ENCODE measurements at regions not wholly inside any gene's neighbourhood (a gene's known extent, or its start where the extent isn't known, plus 50 kb on each side); places are given as distances from the start of the nearest gene placed in this dataset.

- no peak for DNase-seq
Observed at GRCh38 chr12:93944911-93945310, 203.5 kb upstream of the PLXNC1 start.

DNA sequence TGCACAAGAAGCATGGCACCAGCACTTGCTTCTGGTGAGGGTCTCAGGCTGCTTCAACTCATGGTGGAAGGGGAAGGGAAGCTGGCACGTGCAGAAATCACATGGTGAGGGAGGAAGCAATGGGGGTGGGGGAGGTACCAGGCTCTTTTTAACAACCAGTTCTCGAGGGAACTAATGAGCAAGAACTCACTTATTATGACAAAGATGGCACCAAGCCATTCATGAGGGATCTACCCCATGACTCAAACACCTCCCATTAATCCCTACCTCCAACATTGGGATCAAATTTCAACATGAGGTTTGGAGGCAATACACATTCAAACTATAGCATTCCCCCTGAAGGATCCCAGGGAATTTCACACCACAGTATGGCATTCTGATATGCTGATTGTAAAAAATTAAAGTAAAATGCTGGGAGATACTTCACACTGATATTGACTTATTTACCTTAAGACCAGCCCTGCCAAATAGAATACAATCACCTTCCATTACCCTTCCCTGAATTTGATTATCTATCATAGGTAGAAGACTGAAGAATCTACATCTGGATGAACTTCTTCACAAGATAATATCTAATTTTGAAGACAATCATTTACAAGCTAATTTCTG lies 201.7 kb upstream of the PLXNC1 start:
- DNase-seq: no peak

- DNase-seq: no peak
Observed at GRCh38 chr12:93947486-93947885, 200.9 kb upstream of the PLXNC1 start.

DNA sequence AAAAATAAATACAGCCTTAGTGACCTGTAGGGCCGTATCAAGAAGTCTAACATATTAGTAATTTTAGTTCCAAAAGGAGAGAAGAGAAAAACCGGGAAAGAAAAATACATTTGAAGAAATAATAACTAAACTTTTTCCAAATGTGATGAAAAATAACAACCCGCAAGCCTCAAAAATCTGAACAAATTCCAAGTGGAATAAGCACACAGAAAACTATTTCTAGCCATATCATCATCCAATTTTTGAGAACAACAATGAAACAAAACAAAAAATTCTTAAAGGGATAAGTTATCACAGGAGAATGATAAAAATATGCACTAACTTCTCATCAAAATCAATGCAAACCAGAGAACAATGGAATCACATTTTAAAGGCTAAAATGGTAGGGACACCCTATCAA lies 198.1 kb upstream of the PLXNC1 start:
- DNase-seq: no peak

DNA sequence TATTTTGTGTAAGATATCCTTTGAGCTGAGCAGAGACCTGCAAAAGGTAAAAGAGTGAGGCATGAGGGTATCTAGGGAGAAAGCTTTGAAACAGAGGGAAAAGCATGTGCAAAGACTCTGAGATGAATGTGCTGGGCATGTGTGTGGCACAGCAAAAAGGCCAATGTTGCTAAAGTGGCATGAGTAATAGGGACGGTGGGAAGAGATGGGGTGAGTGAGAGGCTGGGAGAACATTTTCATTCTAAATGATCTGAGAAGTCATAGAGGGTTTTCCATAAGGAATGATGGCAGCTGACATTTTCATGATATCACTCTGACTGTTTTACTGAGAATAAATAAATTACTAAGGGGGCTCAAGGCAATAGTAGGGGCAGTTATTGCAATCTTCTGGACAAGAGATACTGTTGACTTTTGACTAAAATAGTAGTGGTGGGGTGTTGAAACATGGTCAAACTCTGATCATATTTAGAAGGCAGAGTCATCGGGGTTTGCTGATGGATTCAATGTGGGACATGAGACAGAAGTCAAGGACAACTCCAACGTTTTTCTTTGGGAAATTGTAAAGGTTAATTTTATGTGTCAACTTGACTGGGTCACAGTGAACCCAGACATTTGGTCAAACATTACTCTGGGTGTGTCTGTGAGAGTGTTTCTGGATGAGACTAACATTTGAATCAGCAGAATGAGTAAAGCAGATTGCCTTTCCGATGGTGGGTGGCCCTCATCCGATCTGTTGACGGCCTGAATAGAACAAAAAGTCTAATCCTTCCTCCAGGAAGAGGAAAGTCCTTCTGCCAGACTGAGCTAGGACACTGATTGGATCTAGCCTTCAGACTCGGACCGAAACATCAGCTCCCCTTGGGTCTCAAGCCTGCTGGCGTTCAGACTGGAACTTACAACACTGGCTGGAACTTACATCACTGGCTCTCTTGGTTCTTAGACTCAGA lies 193.9 kb upstream of the PLXNC1 start:
- DNase-seq: no peak

DNA sequence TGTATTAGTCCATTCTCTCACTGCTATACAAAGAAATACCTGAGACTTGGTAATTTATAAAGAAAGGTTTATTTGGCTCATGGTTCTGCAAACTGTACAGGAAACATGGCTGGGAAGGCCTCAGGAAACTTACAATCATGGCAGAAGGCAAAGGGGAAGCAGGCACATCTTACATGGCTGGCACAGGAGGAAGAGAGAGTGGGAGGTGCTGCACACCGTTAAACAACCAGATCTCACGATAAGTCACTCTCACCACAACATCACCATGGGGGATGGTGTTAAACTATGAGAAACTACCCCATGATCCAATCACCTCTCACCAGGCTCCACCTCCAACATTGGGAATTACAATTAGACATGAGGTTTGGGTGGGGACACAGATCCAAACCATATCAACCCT lies 191.8 kb upstream of the PLXNC1 start:
- DNase-seq: no peak

GRCh38 chr12:93957168-93957567 lies 191.2 kb upstream of the PLXNC1 start:
- no peak for DNase-seq

DNA sequence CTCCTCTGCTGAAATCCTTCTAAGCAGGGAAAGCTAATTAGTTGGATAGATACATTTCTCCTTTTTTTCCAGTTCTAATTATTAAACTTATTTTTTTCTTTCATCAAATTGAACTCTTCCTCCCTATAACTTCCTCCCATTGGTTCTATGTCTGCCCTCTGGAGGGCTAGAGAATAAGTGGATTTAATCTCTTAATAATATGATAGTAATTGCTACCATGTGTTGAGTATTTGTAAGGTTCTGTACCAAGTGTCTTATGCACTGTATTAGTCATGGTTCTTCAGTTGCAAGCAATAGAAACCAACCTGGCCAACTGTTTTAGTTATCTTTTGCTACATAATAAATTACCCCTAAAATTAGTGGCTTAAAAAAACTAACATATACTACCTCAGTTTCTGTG lies 190.5 kb upstream of the PLXNC1 start:
- DNase-seq: no peak

GRCh38 chr12:93959657-93960056 lies 188.7 kb upstream of the PLXNC1 start:
- DNase-seq: no peak

- DNase-seq: no peak
Observed at GRCh38 chr12:93960521-93960920, 187.9 kb upstream of the PLXNC1 start.

DNA sequence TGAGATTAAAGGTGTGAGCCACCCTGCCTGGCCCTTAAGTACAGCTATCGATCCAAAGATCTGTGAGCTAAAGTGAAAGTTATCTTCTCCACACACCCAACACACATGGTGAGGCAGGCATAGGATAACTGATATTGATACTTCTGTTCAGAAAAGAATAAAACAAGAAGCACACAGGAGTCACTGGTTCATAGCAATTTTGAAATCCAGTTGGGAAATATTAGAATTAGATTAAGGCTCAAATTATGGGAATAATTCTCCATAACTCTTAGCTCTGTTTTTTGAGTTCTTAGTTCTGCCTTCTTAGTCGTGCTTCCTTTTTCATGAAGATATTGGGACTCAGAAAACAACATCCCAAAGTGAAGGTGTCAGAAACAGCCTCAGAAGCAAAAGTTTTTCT lies 186.0 kb upstream of the PLXNC1 start:
- no peak for DNase-seq

DNA sequence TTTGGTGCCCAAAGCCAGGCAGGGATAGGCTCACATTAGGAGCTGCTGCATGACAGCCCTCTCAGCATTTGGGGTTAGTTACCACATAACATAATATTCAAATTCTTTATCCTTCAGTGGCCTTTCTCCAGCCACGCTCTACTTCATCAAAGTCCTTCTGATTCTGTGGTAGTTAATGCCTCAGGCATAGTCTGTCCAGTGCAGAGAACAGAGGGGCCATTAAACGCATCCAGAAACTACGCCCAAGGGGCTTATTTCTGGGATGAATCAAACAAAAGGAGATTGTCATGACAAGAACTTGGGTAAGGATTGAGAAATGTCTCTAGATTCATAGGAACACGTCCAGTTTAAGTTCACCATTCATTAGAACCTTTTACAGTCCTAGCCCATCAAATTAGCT lies 183.4 kb upstream of the PLXNC1 start:
- no peak for DNase-seq

GRCh38 chr12:93966516-93967133 lies 181.8 kb upstream of the PLXNC1 start:
- DNase-seq: no peak

- DNase-seq: no peak
Observed at GRCh38 chr12:93967454-93967853, 180.9 kb upstream of the PLXNC1 start.

- no peak for DNase-seq
Observed at GRCh38 chr12:93968536-93969285, 179.7 kb upstream of the PLXNC1 start.

DNA sequence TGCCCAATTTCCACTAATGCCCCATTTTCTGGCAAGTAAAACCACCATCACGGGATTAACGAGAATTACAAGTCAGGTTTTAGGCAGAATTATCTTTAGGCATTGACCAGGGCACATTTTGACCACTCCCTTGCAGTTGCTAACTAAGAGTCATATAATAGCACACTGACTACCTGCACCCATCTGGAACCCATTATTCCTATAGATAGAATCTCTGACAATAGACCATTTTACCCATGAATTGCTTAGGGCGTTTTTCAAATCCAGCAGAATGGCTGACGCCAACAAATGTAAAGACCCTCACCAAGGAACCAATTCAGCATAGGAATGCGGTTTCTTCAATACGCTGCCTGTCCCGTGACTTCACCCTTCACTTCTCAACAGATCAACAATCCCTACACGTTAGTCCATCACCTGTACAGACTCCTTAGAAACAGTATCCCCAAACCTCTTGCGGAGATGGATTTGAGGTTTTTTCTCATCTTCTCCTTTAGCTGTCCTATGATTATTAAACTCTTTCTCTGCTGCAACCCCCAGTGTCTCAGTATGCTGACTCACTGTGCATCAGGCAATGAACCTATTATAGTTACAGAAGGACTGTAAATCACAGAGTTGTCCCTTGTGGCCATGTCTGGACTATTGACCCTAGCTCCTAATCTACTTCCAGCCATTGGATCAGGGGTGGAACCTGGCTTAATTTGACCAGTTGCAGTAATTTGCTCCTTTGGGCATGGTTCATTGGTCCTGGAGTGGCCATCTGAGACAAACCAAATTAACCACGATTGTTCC lies 177.3 kb upstream of the PLXNC1 start:
- no peak for DNase-seq

DNA sequence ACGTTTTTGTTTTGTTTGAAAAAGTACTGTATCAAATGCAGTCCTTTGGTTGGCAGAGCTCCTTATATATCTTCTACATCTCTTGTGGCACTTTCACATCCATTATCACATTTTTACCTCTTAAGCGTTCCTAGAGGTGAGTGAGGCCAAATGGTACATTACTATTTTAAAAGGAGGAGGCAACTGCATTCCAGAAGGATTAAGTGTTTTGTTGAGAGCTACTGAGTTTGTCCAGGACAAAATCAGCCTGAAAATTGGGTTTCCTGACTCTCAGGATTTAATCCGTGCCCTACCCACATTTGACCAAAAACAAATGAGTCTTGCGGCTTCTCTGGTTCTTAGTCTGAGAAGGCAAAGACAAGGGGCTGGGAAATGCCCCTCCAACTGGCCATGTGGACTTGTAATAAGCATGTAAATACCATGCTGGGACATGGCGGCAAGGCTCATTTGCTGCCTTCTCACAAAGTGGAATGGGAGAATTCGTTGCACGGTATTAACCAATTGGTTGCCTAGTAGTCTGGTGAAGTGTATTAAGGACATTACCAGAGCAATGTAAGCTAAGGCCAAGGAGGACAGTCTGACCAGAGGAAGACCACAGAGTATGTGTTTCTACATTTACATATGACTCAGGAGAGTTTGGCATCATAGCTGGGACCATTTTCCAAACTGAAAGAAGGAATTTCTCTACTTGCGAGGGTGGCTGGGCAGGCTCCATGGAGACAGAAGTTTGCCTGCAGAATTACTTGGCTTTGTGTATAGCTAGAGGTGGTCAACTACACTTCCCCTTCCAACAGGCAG lies 175.8 kb upstream of the PLXNC1 start:
- no peak for DNase-seq

GRCh38 chr12:93974252-93974651 lies 174.1 kb upstream of the PLXNC1 start:
- no peak for DNase-seq

DNA sequence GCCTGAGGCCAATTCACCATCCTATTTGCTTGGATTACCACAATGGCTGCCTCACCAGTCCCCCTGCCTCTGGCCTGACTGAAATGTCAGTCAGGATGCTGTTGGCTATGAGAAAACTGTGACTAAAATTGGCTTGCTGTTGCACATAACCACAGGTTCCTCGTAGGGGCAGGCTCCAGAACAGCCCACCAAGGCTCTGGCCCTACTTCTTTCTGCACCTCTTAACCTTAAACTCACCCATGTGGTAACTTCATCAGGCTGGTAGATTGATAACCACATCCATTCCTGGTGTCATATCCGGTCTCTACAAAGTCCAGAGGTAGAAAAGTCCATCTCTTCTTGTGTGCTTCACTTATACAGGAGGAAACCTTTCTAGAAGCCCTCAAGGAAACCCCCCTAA lies 172.4 kb upstream of the PLXNC1 start:
- DNase-seq: no peak

DNA sequence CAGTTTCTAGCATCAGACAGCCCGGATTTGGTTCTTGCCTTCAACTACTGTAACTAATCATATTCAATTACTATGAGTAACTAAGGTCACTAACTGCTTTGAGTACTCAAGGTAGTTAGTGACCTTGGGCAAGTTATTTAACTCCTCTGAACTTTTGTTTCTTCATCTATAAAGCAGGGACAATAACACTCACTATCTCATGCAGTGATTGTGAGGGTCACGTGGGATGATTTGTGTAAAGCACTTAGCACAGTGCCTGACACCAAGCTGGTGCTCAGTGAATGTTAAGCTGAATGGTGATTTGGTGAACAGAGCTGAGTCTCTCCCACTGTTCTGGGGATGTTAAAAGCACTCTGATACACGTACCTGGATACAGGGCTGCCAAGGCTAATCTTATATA lies 171.3 kb upstream of the PLXNC1 start:
- DNase-seq: no peak

DNA sequence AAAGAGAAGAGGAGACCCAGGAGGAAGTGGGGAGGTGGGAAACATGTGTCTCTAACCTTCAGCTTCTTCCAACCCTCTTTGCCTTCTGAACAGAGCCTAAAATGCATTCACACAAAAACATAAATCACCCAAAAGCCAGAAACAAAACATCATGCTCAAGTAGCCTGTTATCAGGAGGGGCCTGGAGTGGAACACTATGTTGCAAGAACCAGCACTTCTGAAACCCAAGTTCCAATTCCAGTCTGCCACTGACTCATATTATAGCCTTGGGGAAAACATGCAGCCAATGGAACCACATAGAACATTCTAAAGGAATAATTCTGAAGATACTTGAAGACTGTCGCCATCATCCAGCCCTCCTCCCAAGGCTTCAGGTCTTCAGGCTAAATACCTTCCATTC lies 169.8 kb upstream of the PLXNC1 start:
- no peak for DNase-seq

- peak in 1 of 2 donors; percentile 44 for DNase-seq
Observed at GRCh38 chr12:93979189-93979588, 169.2 kb upstream of the PLXNC1 start.

Measured in CD4-positive, alpha-beta T cell treated with Interleukin-1 beta for 1 hour (primary cell).